Endothelial cell of umbilical vein (primary cell): ENCODE measurements at regions not wholly inside any gene's neighbourhood (a gene's known extent, or its start where the extent isn't known, plus 50 kb on each side); places are given as distances from the start of the nearest gene placed in this dataset.

Source experiments
- BruUV-seq: library from RNA; stranded (reverse); fragments of 400-500 nt; replicated peaks from 2 replicates; lab custom pipeline; 2021; lab: Mats Ljungman, UMichigan
- CTCF ChIA-PET: fragments of 300-600, 350-600 bp; sonication (Branson Sonifier 250); formaldehyde crosslinking; loops from one replicate; lab custom pipeline; 2021; ENCODE audit warnings: antibody characterized with exemption, inconsistent platforms; lab: Charles Lee
- POLR2A ChIA-PET: fragments of 300-600, 350-600 bp; sonication (Branson Sonifier 250); formaldehyde crosslinking; loops from one replicate; lab custom pipeline; 2021; ENCODE audit warnings: antibody characterized with exemption, inconsistent platforms; lab: Charles Lee
- DNase-seq: peaks from one replicate; pipeline ENCODE4 v3.0.0-alpha.2; 2011; ENCODE audit warnings: low read depth, low spot score
- FAIRE-seq: peaks from 2 replicates; lab custom pipeline; 2011; peaks lifted over from hg19 to GRCh38; lab: Jason Lieb, UNC
- H2AFZ ChIP-seq: 2 replicates; pipeline ENCODE4 v1.6.0; 2012; ENCODE audit warnings: low read depth, low read length, control low read depth, inconsistent platforms
- H3K27ac ChIP-seq: 2 replicates; pipeline ENCODE4 v1.5.1; 2011; ENCODE audit warnings: low read depth, mild to moderate bottlenecking, control low read depth, low read length, moderate library complexity; ENCODE audit not compliant: insufficient read depth
- H3K27me3 ChIP-seq, 2 experiments: 2 replicates each; pipeline versions ENCODE4 v1.6.0 to v1.6.1; 2011; ENCODE audit warnings: low read length in 2 of 2, mixed read lengths in 1 of 2; ENCODE audit not compliant: control insufficient read depth in 2 of 2, insufficient read depth in 2 of 2
- H3K36me3 ChIP-seq, 2 experiments: 2 replicates in 1 of 2; 3 replicates in 1 of 2; pipeline ENCODE4 v1.5.1; 2011; ENCODE audit warnings: low read length in 2 of 2, mild to moderate bottlenecking in 1 of 2, moderate library complexity in 1 of 2; ENCODE audit not compliant: control insufficient read depth in 2 of 2, insufficient read depth in 2 of 2; ENCODE audit errors: extremely low read depth in 1 of 2
- H3K4me1 ChIP-seq: 3 replicates; pipeline ENCODE4 v1.5.1; 2011; ENCODE audit warnings: mild to moderate bottlenecking, low read length; ENCODE audit not compliant: control insufficient read depth, insufficient read depth; ENCODE audit errors: extremely low read depth
- H3K4me2 ChIP-seq: 2 replicates; pipeline ENCODE4 v1.6.1; 2011; ENCODE audit warnings: low read length, control low read depth, mixed read lengths; ENCODE audit not compliant: insufficient read depth
- H3K4me3 ChIP-seq, 3 experiments: fragments of 200-600 bp in 1 of 3; sonication (generic), shearing (Covaris generic) in 1 of 3; replicated peaks in 1 of 3; 2 replicates each; pipeline ENCODE4 v1.5.1; 2011 to 2016; ENCODE audit warnings: control low read depth in 3 of 3, low read length in 3 of 3, mild to moderate bottlenecking in 2 of 3, inconsistent platforms in 1 of 3, low read depth in 1 of 3, moderate library complexity in 1 of 3; ENCODE audit not compliant: insufficient read depth in 1 of 3
- H3K79me2 ChIP-seq: 2 replicates; pipeline ENCODE4 v1.6.0; 2012; ENCODE audit warnings: low read length, inconsistent platforms; ENCODE audit not compliant: control insufficient read depth, insufficient read depth
- H3K9ac ChIP-seq: replicated peaks from 2 replicates; pipeline ENCODE3; 2011; ENCODE audit warnings: low read length, control low read depth; ENCODE audit not compliant: insufficient read depth; ENCODE audit errors: extremely low read depth
- H3K9me1 ChIP-seq: replicated peaks from 3 replicates; pipeline ENCODE4 v1.6.0; 2011; ENCODE audit warnings: mild to moderate bottlenecking, low read length; ENCODE audit not compliant: control insufficient read depth, insufficient read depth; ENCODE audit errors: extremely low read depth
- H3K9me3 ChIP-seq: replicated peaks from 2 replicates; pipeline ENCODE4 v1.5.1; 2012; ENCODE audit warnings: low read length, inconsistent platforms; ENCODE audit not compliant: control insufficient read depth, insufficient read depth
- H4K20me1 ChIP-seq: replicated peaks from 2 replicates; pipeline ENCODE3; 2011; ENCODE audit warnings: mild to moderate bottlenecking, low read length; ENCODE audit not compliant: control insufficient read depth, insufficient read depth; ENCODE audit errors: extremely low read depth
- EZH2 ChIP-seq: IDR thresholded peaks from 2 replicates; pipeline ENCODE4 v1.6.1; 2012; ENCODE audit warnings: borderline replicate concordance, low read depth, mild to moderate bottlenecking, moderate library complexity, low read length, inconsistent platforms; ENCODE audit not compliant: severe bottlenecking
- FOS ChIP-seq: IDR thresholded peaks from 2 replicates; pipeline ENCODE4 v1.6.1; 2011; ENCODE audit warnings: mild to moderate bottlenecking, low read length, moderate library complexity, borderline replicate concordance; ENCODE audit not compliant: insufficient read depth
- GATA2 ChIP-seq: IDR thresholded peaks from 2 replicates; pipeline ENCODE4 v1.7.0; 2011; ENCODE audit warnings: low read depth, mild to moderate bottlenecking, moderate library complexity, mixed read lengths, low read length; ENCODE audit not compliant: insufficient read length, insufficient read depth
- JUN ChIP-seq: IDR thresholded peaks from 2 replicates; pipeline ENCODE4 v1.6.1; 2011; ENCODE audit warnings: borderline replicate concordance, low read depth; ENCODE audit not compliant: insufficient read length, insufficient read depth
- MYC ChIP-seq: IDR thresholded peaks from one replicate; pipeline ENCODE4 v1.6.1; 2011; ENCODE audit warnings: mild to moderate bottlenecking, low read depth, low read length
- POLR2A ChIP-seq: IDR thresholded peaks from 2 replicates; pipeline ENCODE4 v1.6.1; 2012; ENCODE audit warnings: low read depth, mild to moderate bottlenecking, control low read depth, low read length
- POLR2AphosphoS5 ChIP-seq: IDR thresholded peaks from 2 replicates; pipeline ENCODE4 v1.6.1; 2012; ENCODE audit warnings: low read depth, mild to moderate bottlenecking, control low read depth, low read length, moderate library complexity; ENCODE audit not compliant: insufficient read depth
- dilution Hi-C: fragments of 300-500 bp; cut with MboI; formaldehyde crosslinking; loops from one replicate; pipeline ENCODE4 v1.15.0; 2019; ENCODE audit warnings: low sequenced_read_pairs; ENCODE audit not compliant: extremely low pct_ligation_motif_present
- intact Hi-C: fragments of 100-400 bp; cut with micrococcal nuclease; formaldehyde crosslinking; loops from one replicate; pipeline ENCODE4 v1.10.0; 2022
- TF ChIP-seq, protein P1 (sequence below): IDR thresholded peaks from 2 replicates; pipeline ENCODE4 v1.6.1; 2011; ENCODE audit not compliant: insufficient read depth, insufficient read length
- TF ChIP-seq, protein P2 (sequence below), 2 donors: IDR thresholded peaks; 1 replicate in 1 of 2; 2 replicates in 1 of 2; pipeline ENCODE4 v1.5.1; 2011; ENCODE audit warnings: low read length in 2 of 2, mild to moderate bottlenecking in 2 of 2, moderate library complexity in 2 of 2, control low read depth in 1 of 2, inconsistent platforms in 1 of 2, low read depth in 1 of 2; ENCODE audit not compliant: insufficient read depth in 1 of 2; ENCODE audit errors: extremely low read depth in 1 of 2

GRCh38 chr10:2812631-2813030 lies 254.7 kb upstream of the PFKP start:
- no peaks in the 10 kb centered on the region for H3K36me3 ChIP-seq

More at GRCh38 chr10:2812631-2813030, 254.7 kb upstream of the PFKP start:
- Histone ChIP-seq H3K4me2 (no peak overlapping the region), H3K79me2 (no peaks in the 10 kb centered on the region), H3K9ac (no peak overlapping the region), H3K27ac (no peak overlapping the region), H3K27me3 (no peaks in the 10 kb centered on the region), H4K20me1 (no peaks in the 10 kb centered on the region), H3K9me3 (no peaks in the 10 kb centered on the region), H2AFZ (no peak overlapping the region), H3K4me1 (no peaks in the 10 kb centered on the region), H3K4me3 (no peak overlapping the region), H3K9me1 (no peaks in the 10 kb centered on the region)
- no TSS peak for BruUV-seq
- dilution Hi-C loops (no loop called here), intact Hi-C loops (no loop called here)
- DNase-seq: no peak
- no peak for FAIRE-seq
- POLR2A ChIA-PET: no interaction called here
- TF ChIP-seq JUN (no peak), GATA2 (no peak), POLR2AphosphoS5 (no peak), FOS (no peak), MYC (no peak), EZH2 (no peak), POLR2A (no peak)
- TF ChIP-seq, protein P1, sequence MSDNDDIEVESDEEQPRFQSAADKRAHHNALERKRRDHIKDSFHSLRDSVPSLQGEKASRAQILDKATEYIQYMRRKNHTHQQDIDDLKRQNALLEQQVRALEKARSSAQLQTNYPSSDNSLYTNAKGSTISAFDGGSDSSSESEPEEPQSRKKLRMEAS: no peak
- TF ChIP-seq, protein P2, sequence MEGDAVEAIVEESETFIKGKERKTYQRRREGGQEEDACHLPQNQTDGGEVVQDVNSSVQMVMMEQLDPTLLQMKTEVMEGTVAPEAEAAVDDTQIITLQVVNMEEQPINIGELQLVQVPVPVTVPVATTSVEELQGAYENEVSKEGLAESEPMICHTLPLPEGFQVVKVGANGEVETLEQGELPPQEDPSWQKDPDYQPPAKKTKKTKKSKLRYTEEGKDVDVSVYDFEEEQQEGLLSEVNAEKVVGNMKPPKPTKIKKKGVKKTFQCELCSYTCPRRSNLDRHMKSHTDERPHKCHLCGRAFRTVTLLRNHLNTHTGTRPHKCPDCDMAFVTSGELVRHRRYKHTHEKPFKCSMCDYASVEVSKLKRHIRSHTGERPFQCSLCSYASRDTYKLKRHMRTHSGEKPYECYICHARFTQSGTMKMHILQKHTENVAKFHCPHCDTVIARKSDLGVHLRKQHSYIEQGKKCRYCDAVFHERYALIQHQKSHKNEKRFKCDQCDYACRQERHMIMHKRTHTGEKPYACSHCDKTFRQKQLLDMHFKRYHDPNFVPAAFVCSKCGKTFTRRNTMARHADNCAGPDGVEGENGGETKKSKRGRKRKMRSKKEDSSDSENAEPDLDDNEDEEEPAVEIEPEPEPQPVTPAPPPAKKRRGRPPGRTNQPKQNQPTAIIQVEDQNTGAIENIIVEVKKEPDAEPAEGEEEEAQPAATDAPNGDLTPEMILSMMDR (IDR thresholded peaks at IDR 0.05; ENCODE audit: extremely low read depth in 1 of 2, insufficient read depth in 1 of 2, low read depth in 1 of 2, low read length in 2 of 2): no peak
- CTCF ChIA-PET: no interaction called here
